ENCODE measurements at regions not wholly inside any gene's neighbourhood (a gene's known extent, or its start where the extent isn't known, plus 50 kb on each side); places are given as distances from the start of the nearest gene placed in this dataset.

- TF ChIP-seq GATA2 (IDR thresholded peaks at IDR 0.05; ENCODE audit: low read depth, low read length) (no peak), GATA3 (IDR thresholded peaks at IDR 0.05; ENCODE audit: low read depth, low read length) (no peak)
Observed at GRCh38 chr4:59135248-59135985, 2025.2 kb upstream of the IGFBP7 start.
